GM21576 (cell line): ENCODE measurements at regions not wholly inside any gene's neighbourhood (a gene's known extent, or its start where the extent isn't known, plus 50 kb on each side); places are given as distances from the start of the nearest gene placed in this dataset.

Experiments
- ATAC-seq: cut with Tn5 transposase; IDR thresholded peaks from one replicate; pipeline ENCODE4 v1.9.1; 2021; ENCODE audit warnings: mild to moderate bottlenecking, moderate library complexity; ENCODE audit not compliant: unreplicated experiment

GRCh38 chr6:56407883-56408410 lies 160.6 kb upstream of the COL21A1 start:
- ATAC-seq, result no peak

- peak; percentile 63 for ATAC-seq
Observed at GRCh38 chr6:56406276-56407269, 159.2 kb upstream of the COL21A1 start.

DNA sequence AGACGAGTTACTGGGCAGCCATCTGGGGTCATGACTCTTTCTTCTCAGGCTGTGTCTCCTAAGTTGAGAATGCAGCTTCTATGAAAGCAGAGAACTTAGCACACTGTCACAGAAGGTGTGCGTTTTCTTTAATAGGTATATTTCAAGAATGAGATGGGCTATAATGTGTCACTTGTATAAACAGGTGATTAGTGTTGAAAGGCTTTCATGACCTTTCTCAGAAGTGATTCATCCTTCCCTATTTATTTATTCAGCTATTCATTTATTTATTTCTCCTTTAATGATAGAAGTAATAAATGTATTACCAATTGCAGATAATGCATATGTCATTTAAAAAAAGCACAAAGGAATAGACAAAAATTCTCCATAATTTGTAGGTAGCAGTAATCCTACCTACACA lies 157.2 kb upstream of the COL21A1 start:
- no peak for ATAC-seq

DNA sequence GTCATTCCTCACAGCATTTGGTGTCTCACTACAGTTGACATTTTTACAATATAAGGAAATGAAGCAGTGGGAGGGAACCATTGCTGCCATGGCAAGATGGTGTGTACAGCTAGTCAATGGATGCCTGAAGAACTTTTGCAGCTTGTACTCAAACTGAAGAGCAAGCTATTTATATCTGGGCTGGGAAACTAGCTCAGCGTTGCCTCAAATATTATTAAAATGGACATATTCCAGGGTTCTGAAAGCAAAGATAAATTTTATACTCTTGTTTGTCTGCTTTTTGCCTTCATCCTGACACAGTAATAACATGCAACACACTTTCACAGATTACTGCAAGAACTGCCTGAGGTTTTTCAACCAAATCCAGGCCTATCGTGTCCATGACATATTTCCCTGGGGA lies 156.4 kb upstream of the COL21A1 start:
- no peak for ATAC-seq

- no peak for ATAC-seq
Observed at GRCh38 chr6:56401477-56402070, 154.2 kb upstream of the COL21A1 start.

DNA sequence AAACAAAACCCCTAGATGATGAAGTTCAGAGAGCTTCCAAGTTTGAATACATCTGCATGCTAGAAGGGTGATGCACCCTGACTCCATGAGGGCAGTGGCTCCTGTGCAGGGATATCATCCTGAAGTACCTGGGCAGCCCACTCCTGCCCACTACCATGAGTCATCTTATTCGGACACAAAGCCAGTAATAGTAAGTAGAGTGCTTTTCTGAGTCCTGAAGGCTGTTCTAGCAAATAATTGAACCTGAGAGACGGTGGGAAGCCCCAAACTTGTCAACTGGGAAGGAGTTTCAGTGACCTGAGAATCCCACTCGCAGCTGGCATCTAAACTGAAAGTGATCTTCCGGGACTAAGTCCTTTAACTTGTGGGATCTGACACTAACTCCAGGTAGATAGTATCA lies 152.9 kb upstream of the COL21A1 start:
- ATAC-seq, result no peak

GRCh38 chr6:56399672-56400263 lies 152.4 kb upstream of the COL21A1 start:
- no peak for ATAC-seq

GRCh38 chr6:56399250-56399671 lies 151.9 kb upstream of the COL21A1 start:
- no peak for ATAC-seq

- no peak for ATAC-seq
Observed at GRCh38 chr6:56396435-56396834, 149.1 kb upstream of the COL21A1 start.

DNA sequence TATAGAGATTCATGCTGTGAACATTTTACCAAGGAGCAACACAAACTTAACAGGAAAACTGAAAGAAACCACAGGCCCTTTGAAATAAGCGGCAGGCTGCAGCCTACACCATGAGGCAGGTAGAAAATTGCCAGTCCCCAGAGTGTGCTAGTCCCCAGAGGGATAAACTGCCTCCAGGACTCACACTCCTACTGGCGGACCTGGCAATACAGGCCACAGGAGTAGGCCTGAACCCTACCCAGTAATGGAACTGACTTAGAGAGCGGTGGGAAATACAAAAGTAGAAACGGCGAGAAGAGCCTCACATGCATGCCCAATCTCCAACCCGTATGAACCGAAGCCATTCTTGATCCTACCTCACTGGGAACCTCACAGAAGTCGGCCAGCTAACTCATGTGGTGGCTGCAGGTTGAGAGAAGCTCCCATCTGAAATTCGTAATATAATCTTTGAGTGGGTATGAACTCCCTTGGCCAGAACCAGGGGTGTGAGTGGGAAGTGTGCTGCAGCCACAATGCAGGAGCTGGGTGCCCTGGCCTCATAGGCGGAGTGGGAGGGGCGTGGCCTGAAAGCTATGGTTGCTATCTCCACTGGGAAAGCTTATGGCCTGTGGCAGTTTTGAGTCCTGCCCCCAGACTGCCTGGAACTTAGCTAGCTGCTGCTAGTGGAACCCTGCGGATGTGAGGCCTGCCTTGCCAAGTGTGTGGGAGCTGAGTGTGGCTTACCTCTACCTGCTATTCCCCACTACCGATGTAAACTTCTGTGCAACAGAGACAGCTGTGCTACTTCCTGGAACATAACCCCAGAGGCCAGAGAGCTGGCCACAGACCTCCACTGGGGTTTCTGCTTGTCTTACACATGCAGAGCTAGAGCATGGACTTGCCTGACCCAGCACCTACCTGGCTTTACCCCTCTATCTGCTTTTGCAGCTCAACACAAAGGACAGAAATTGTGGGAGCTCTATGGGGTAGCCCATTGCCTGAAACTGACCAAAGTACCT lies 146.5 kb upstream of the COL21A1 start:
- ATAC-seq, result no peak

GRCh38 chr6:56388415-56388755 lies 141.0 kb upstream of the COL21A1 start:
- no peak for ATAC-seq

DNA sequence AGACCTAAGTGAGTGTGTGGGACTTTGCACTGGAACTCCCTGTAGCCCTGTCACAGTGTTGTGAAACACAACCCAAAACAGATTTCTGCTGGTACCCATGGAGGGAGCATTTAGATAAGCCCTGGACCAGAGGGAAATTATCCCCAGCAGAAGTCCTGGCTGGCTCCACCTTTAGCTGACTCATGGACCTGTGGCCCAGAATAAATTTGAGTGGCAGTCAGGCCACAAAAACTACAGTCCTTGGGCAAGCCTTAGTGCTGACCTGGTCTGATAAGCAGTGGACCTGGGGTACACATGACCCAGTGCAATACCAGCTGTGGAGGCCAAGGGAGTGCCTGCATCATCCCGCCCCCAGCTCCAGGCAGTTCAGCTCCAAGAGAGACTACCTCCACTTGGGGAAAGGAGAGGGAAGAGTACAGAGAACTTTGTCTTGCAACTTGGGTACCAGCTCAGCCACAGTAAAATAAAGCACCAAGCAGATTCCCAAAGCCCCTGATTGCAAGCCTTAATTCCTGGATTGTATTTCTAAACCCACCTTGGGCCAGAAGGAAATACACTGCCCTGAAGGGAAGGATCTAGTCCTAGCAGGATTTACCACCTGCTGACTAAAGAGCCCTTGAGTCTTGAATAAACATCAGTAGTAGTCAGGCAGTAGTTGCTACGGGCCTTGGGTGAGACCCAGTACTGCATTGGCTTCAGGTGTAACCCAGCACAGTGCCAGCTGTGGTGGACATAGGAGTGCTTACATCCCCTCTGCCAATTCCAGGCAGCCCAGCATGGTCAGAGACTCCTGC lies 140.4 kb upstream of the COL21A1 start:
- ATAC-seq, result no peak

- no peak for ATAC-seq
Observed at GRCh38 chr6:56386717-56387116, 139.3 kb upstream of the COL21A1 start.

DNA sequence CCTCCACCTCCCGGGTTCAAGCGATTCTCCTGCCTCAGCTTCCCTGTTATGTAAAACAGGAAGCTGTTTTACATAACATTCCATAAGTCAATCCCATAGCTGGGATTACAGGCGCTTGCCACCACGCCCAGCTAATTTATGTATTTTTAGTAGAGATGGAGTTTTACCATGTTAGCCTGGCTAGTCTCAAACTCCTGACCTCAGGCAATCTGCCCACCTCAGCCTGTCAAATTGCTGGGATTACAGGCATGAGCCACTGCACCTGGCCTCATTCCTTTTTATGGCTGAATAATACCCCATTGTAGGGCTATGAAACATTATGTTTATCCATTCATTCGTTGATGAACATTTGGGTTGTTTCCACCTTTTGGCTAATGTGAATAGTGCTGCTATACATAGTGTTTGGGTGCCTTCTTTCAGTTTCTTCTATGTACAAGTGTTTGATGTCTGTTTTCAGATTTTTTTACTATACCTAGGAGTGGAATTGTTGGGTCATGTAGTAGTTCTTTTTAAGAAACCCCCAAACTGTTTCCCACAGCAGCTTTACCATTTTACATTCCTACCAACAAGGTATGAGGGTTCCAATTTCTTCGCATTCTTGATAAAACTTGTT lies 138.7 kb upstream of the COL21A1 start:
- no peak for ATAC-seq

DNA sequence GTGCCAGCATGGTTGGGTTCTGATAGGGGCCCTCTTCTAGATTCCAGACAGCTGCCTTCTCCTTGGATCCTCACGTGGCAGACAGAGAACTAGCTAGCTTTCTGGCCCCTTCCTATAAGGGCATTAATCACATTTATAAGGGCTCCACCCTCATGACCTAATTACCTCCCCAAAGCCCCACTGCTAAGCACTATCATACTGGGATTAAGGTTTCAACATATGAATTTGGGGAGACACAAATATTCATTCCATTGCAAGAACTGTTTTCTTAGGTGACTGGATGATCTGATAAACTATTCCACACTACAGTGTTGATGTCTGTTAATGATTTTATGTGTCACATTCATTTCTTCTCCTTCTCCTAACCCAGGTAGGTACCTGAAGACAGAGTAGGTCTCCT lies 135.8 kb upstream of the COL21A1 start:
- ATAC-seq, result no peak

- ATAC-seq, result no peak
Observed at GRCh38 chr6:56382416-56382940, 135.1 kb upstream of the COL21A1 start.

- ATAC-seq, result no peak
Observed at GRCh38 chr6:56381801-56382251, 134.4 kb upstream of the COL21A1 start.

DNA sequence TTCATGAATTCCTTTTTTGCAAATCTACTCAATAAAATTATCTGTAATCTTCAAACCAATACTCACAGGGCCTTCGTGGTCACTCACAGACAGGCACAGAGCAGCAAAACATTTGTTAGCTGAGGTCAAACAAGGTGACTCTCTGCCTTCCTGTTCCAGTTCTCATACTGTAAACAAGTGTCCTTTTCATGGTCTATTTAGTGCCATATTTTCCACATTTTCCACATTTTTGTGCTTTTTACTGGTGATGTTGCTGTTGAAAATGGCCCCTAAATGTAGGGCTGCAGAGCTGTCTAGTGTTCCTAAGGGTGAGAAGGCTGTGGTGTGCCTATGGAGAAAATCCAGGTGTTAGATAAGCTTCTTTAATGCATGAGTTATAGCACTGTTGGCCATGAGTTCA lies 133.1 kb upstream of the COL21A1 start:
- ATAC-seq, result no peak
